Prostate gland (tissue), 2 donors: ENCODE measurements at regions not wholly inside any gene's neighbourhood (a gene's known extent, or its start where the extent isn't known, plus 50 kb on each side); places are given as distances from the start of the nearest gene placed in this dataset.

ENCODE experiments used
- POLR2A ChIP-seq: fragments of 450-650 bp; IDR thresholded peaks from one replicate; pipeline ENCODE4 v1.6.1; 2016; ENCODE audit warnings: antibody characterized with exemption, mild to moderate bottlenecking
- POLR2AphosphoS5 ChIP-seq: sonication (generic); formaldehyde crosslinking; IDR thresholded peaks from one replicate; pipeline ENCODE4 v1.6.1; 2017; ENCODE audit warnings: antibody characterized with exemption
- TF ChIP-seq, protein P1 (sequence below), 4 experiments: fragments of 200-600 bp in 2 of 4; fragments of 450-650 bp in 2 of 4; sonication (generic) in 2 of 4; IDR thresholded peaks; 1 replicate in 3 of 4; 2 replicates in 1 of 4; pipeline ENCODE4 v1.5.1; 2016 to 2019; ENCODE audit warnings: antibody characterized with exemption in 4 of 4, mild to moderate bottlenecking in 2 of 4, moderate library complexity in 2 of 4

DNA sequence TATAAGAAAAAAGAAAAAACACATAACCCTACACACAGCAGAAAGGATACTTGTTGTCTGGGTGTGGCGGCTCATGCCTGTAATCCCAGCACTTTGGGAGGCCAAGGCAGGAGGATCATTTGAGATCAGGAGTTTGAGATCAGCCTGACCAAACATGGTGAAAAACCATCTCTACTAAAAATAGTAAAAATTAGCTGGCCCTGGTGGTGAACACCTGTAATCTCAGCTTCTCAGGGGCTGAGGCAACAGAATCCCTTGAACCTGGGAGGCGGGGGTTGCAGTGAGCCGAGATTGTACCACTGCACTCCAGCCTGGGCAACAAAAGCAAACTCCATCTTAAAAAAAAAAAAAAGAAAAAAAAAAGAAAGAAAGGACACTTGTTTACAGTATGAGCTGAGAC, 147.6 kb upstream of the PITX1 start:
- TF ChIP-seq POLR2A, result no peak
- no peak for TF ChIP-seq POLR2AphosphoS5
- TF ChIP-seq, protein P1, sequence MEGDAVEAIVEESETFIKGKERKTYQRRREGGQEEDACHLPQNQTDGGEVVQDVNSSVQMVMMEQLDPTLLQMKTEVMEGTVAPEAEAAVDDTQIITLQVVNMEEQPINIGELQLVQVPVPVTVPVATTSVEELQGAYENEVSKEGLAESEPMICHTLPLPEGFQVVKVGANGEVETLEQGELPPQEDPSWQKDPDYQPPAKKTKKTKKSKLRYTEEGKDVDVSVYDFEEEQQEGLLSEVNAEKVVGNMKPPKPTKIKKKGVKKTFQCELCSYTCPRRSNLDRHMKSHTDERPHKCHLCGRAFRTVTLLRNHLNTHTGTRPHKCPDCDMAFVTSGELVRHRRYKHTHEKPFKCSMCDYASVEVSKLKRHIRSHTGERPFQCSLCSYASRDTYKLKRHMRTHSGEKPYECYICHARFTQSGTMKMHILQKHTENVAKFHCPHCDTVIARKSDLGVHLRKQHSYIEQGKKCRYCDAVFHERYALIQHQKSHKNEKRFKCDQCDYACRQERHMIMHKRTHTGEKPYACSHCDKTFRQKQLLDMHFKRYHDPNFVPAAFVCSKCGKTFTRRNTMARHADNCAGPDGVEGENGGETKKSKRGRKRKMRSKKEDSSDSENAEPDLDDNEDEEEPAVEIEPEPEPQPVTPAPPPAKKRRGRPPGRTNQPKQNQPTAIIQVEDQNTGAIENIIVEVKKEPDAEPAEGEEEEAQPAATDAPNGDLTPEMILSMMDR (IDR thresholded peaks at IDR 0.05), result no peak
